ENCODE measurements at regions not wholly inside any gene's neighbourhood (a gene's known extent, or its start where the extent isn't known, plus 50 kb on each side); places are given as distances from the start of the nearest gene placed in this dataset.

- POLR2A ChIA-PET = no interaction called here
- Histone ChIP-seq H4K20me1 (ENCODE audit: insufficient read depth) (no peaks in the 10 kb centered on the region), H3K36me3 (ENCODE audit: control insufficient read depth in 1 of 2, insufficient read depth in 2 of 2, low read length in 2 of 2) (no peaks in the 10 kb centered on the region), H3K4me2 (ENCODE audit: low read length) (no peak overlapping the region), H3K9me3 (ENCODE audit: control insufficient read depth in 1 of 2, insufficient read depth in 1 of 2, low read depth in 1 of 2, low read length in 2 of 2) (peaks cover 7 to 15% of the 10 kb centered on the region in 2 experiments; a peak in 2 of 4 replicates), H3K27me3 (ENCODE audit: insufficient read depth, low read length) (no peaks in the 10 kb centered on the region), H3K4me3 (replicated peaks in 1 of 2; ENCODE audit: low read depth in 1 of 2, low read length in 2 of 2) (no peak overlapping the region), H3K27ac (ENCODE audit: low read depth, low read length) (no peak overlapping the region), H3K9me2 (ENCODE audit: insufficient read depth) (no peaks in the 10 kb centered on the region), H2AFZ (ENCODE audit: low read depth, low read length, poor library complexity, severe bottlenecking) (no peak overlapping the region), H3K9ac (ENCODE audit: low read length) (no peak overlapping the region), H3K79me2 (ENCODE audit: insufficient read depth, low read length) (no peaks in the 10 kb centered on the region), H3K4me1 (ENCODE audit: control insufficient read depth in 1 of 2, insufficient read depth in 2 of 2, low read length in 2 of 2) (no peaks in the 10 kb centered on the region)
- TF ChIP-seq JUND (IDR thresholded peaks at IDR 0.05) = no peak
- no peak for TF ChIP-seq REST (IDR thresholded peaks at IDR 0.05; ENCODE audit: low read depth)
- no peak for TF ChIP-seq EZH2 (IDR thresholded peaks at IDR 0.05)
- TF ChIP-seq ATF3 (IDR thresholded peaks at IDR 0.05) = no peak
- TF ChIP-seq FOSL1 (IDR thresholded peaks at IDR 0.05; ENCODE audit: low read depth) = no peak
- no peak for TF ChIP-seq ZBTB33 (IDR thresholded peaks at IDR 0.05; ENCODE audit: extremely low read depth, insufficient replicate concordance, low read length)
- no peak for TF ChIP-seq ZFX (IDR thresholded peaks at IDR 0.05)
- TF ChIP-seq SIN3A (IDR thresholded peaks at IDR 0.05; ENCODE audit: low read depth) = no peak
- no peak for TF ChIP-seq TCF7L2 (IDR thresholded peaks at IDR 0.05; ENCODE audit: borderline replicate concordance, extremely low read depth, insufficient read depth, insufficient read length)
- TF ChIP-seq EGR1 (IDR thresholded peaks at IDR 0.05; ENCODE audit: low read depth) = no peak
- no peak for TF ChIP-seq CBX3 (IDR thresholded peaks at IDR 0.05; ENCODE audit: low read depth)
- TF ChIP-seq CEBPB (IDR thresholded peaks at IDR 0.05; ENCODE audit: low read depth) = no peak
- TF ChIP-seq SRF (IDR thresholded peaks at IDR 0.05; ENCODE audit: low read depth) = no peak
- no peak for TF ChIP-seq SP1 (IDR thresholded peaks at IDR 0.05; ENCODE audit: low read depth)
- no peak for TF ChIP-seq ELF1 (IDR thresholded peaks at IDR 0.05; ENCODE audit: borderline replicate concordance, low read depth)
- TF ChIP-seq CTCF (IDR thresholded peaks at IDR 0.05 in 2 of 3, conservative IDR thresholded peaks at IDR 0.05 in 1 of 3; ENCODE audit: borderline replicate concordance in 1 of 3, insufficient read depth in 1 of 3, low read depth in 2 of 3, low read length in 2 of 3) = no peak
- TF ChIP-seq RAD21 (IDR thresholded peaks at IDR 0.05; ENCODE audit: low read depth) = no peak
- RAD21 ChIA-PET (ENCODE audit: low non-redundant PET in 1 of 2, low total read pairs in 2 of 2, uncharacterized antibody in 2 of 2, unreplicated experiment in 2 of 2) = no interaction called here
- no peak for ATAC-seq
- BruUV-seq (replicated peaks) = no TSS peak
- intact Hi-C loops (cut with micrococcal nuclease) = no loop called here
- CTCF ChIA-PET = no interaction called here
- DNase-seq (ENCODE audit: low read depth, low spot score) = no peak
Measured at GRCh38 chr10:129096065-129096984, 370.7 kb upstream of the MGMT start.
